Astrocyte (in vitro differentiated cells and primary cell): ENCODE measurements at regions not wholly inside any gene's neighbourhood (a gene's known extent, or its start where the extent isn't known, plus 50 kb on each side); places are given as distances from the start of the nearest gene placed in this dataset.
A peak's percentile ranks its signal among the peaks of the same experiment; 100 is the strongest.

ENCODE experiments used
- DNase-seq: peaks from one replicate; pipeline ENCODE4 v3.0.0-alpha.2; 2010; ENCODE audit warnings: low read depth
- FAIRE-seq: peaks from 2 replicates; lab custom pipeline; 2011; peaks lifted over from hg19 to GRCh38; lab: Jason Lieb, UNC
- H2AFZ ChIP-seq: 2 replicates; pipeline ENCODE4 v1.6.0; 2012; ENCODE audit warnings: low read depth, low read length, inconsistent platforms
- H3K27ac ChIP-seq: 2 replicates; pipeline ENCODE4 v1.5.1; 2011; ENCODE audit warnings: low read depth, low read length, inconsistent platforms
- H3K27me3 ChIP-seq: 2 replicates; pipeline ENCODE4 v1.6.0; 2011; ENCODE audit warnings: low read length, inconsistent platforms; ENCODE audit not compliant: insufficient read depth
- H3K36me3 ChIP-seq: 2 replicates; pipeline ENCODE4 v1.5.1; 2011; ENCODE audit warnings: low read length, inconsistent platforms; ENCODE audit not compliant: insufficient read depth
- H3K4me1 ChIP-seq: 2 replicates; pipeline ENCODE4 v1.5.1; 2011; ENCODE audit warnings: low read length, inconsistent platforms; ENCODE audit not compliant: insufficient read depth
- H3K4me2 ChIP-seq: 2 replicates; pipeline ENCODE4 v1.6.0; 2012; ENCODE audit warnings: low read length, inconsistent platforms
- H3K4me3 ChIP-seq: 2 replicates; pipeline ENCODE4 v1.5.1; 2011; ENCODE audit warnings: low read depth, mild to moderate bottlenecking, low read length, inconsistent platforms; ENCODE audit not compliant: insufficient read depth
- H3K79me2 ChIP-seq: 2 replicates; pipeline ENCODE4 v1.6.0; 2012; ENCODE audit warnings: mild to moderate bottlenecking, low read length, inconsistent platforms; ENCODE audit not compliant: insufficient read depth
- H3K9ac ChIP-seq: 2 replicates; pipeline ENCODE4 v1.6.0; 2012; ENCODE audit warnings: mild to moderate bottlenecking, low read length, inconsistent platforms
- H3K9me3 ChIP-seq: 2 replicates; pipeline ENCODE4 v1.5.1; 2012; ENCODE audit warnings: low read depth, mild to moderate bottlenecking, low read length, inconsistent platforms; ENCODE audit not compliant: insufficient read depth
- H4K20me1 ChIP-seq: 2 replicates; pipeline ENCODE4 v1.6.0; 2012; ENCODE audit warnings: low read length, inconsistent platforms; ENCODE audit not compliant: insufficient read depth
- H3K27ac Mint-ChIP-seq: one replicate; pipeline ENCODE4 v1.8.0; 2021; ENCODE audit warnings: mild to moderate bottlenecking, mixed read lengths; ENCODE audit not compliant: unreplicated experiment
- H3K27me3 Mint-ChIP-seq: one replicate; pipeline ENCODE4 v1.8.0; 2021; ENCODE audit warnings: low read depth, mixed read lengths; ENCODE audit not compliant: unreplicated experiment
- H3K36me3 Mint-ChIP-seq: one replicate; pipeline ENCODE4 v1.8.0; 2021; ENCODE audit warnings: low read depth, mixed read lengths; ENCODE audit not compliant: unreplicated experiment
- H3K4me1 Mint-ChIP-seq: one replicate; pipeline ENCODE4 v1.8.0; 2021; ENCODE audit warnings: low read depth, mixed read lengths; ENCODE audit not compliant: unreplicated experiment
- H3K4me3 Mint-ChIP-seq: one replicate; pipeline ENCODE4 v1.8.0; 2021; ENCODE audit warnings: mild to moderate bottlenecking, moderate library complexity, mixed read lengths; ENCODE audit not compliant: unreplicated experiment
- H3K9me3 Mint-ChIP-seq: one replicate; pipeline ENCODE4 v1.8.0; 2021; ENCODE audit warnings: mild to moderate bottlenecking, mixed read lengths; ENCODE audit not compliant: unreplicated experiment
- CTCF ChIP-seq: IDR thresholded peaks from 2 replicates; pipeline ENCODE4 v1.5.1; 2011; ENCODE audit warnings: low read depth, mild to moderate bottlenecking, inconsistent platforms, low read length, moderate library complexity; ENCODE audit not compliant: insufficient read depth
- EZH2 ChIP-seq: IDR thresholded peaks from 2 replicates; pipeline ENCODE4 v1.6.1; 2012; ENCODE audit warnings: mild to moderate bottlenecking, low read length, inconsistent platforms; ENCODE audit not compliant: insufficient read depth

- H3K4me1 Mint-ChIP-seq = peaks cover 19% of the 10 kb centered on the region
- Histone ChIP-seq H3K9ac (no peak overlapping the region), H4K20me1 (no peaks in the 10 kb centered on the region), H3K36me3 (no peaks in the 10 kb centered on the region), H3K27me3 (no peaks in the 10 kb centered on the region), H3K9me3 (no peaks in the 10 kb centered on the region), H3K79me2 (no peaks in the 10 kb centered on the region), H3K4me1 (peaks cover 3% of the 10 kb centered on the region), H3K27ac (no peak overlapping the region), H3K4me3 (no peak overlapping the region), H2AFZ (no peak overlapping the region), H3K4me2 (no peak overlapping the region)
- no peak overlapping the region for H3K27ac Mint-ChIP-seq
- no peaks in the 10 kb centered on the region for H3K36me3 Mint-ChIP-seq
- TF ChIP-seq CTCF (no peak), EZH2 (no peak)
- no peak overlapping the region for H3K4me3 Mint-ChIP-seq
- no peak for FAIRE-seq
- no peaks in the 10 kb centered on the region for H3K27me3 Mint-ChIP-seq
- H3K9me3 Mint-ChIP-seq = no peaks in the 10 kb centered on the region
- DNase-seq = peak; percentile 36
Measured at GRCh38 chr12:75890141-75890540, 141.4 kb downstream of the PHLDA1 start.

GRCh38 chr12:75888874-75889613 is 142.5 kb downstream of the PHLDA1 start:
- no peak overlapping the region for H3K27ac ChIP-seq
- H3K9ac ChIP-seq = peak overlapping the region; percentile 10
- H3K79me2 ChIP-seq = no peaks in the 10 kb centered on the region
- peak overlapping the region; percentile 76 for H2AFZ ChIP-seq
- DNase-seq (no peak), FAIRE-seq (no peak)
- no peaks in the 10 kb centered on the region for H4K20me1 ChIP-seq
- no peaks in the 10 kb centered on the region for H3K9me3 ChIP-seq
- Mint-ChIP-seq H3K27me3 (no peaks in the 10 kb centered on the region), H3K9me3 (no peaks in the 10 kb centered on the region), H3K4me3 (peak overlapping the region; percentile 34), H3K27ac (no peak overlapping the region), H3K4me1 (peaks cover 17% of the 10 kb centered on the region), H3K36me3 (no peaks in the 10 kb centered on the region)
- TF ChIP-seq EZH2 = no peak
- no peak for TF ChIP-seq CTCF
- no peaks in the 10 kb centered on the region for H3K27me3 ChIP-seq
- H3K36me3 ChIP-seq = no peaks in the 10 kb centered on the region
- no peaks in the 10 kb centered on the region for H3K4me1 ChIP-seq
- H3K4me2 ChIP-seq = peak overlapping the region; percentile 61
- no peak overlapping the region for H3K4me3 ChIP-seq

- Histone ChIP-seq H3K4me2 (no peak overlapping the region), H3K27ac (no peak overlapping the region), H3K79me2 (no peaks in the 10 kb centered on the region), H3K36me3 (no peaks in the 10 kb centered on the region), H3K4me1 (no peaks in the 10 kb centered on the region), H3K27me3 (no peaks in the 10 kb centered on the region), H3K9me3 (no peaks in the 10 kb centered on the region), H4K20me1 (no peaks in the 10 kb centered on the region), H3K9ac (no peak overlapping the region), H3K4me3 (no peak overlapping the region), H2AFZ (no peak overlapping the region)
- FAIRE-seq (no peak), DNase-seq (no peak)
- H3K4me1 Mint-ChIP-seq = peaks cover 17% of the 10 kb centered on the region
- H3K4me3 Mint-ChIP-seq = no peak overlapping the region
- H3K27me3 Mint-ChIP-seq = no peaks in the 10 kb centered on the region
- H3K36me3 Mint-ChIP-seq = no peaks in the 10 kb centered on the region
- TF ChIP-seq EZH2 (no peak), CTCF (no peak)
- H3K9me3 Mint-ChIP-seq = no peaks in the 10 kb centered on the region
- no peak overlapping the region for H3K27ac Mint-ChIP-seq
Measured at GRCh38 chr12:75888399-75888798, 143.2 kb downstream of the PHLDA1 start.
